ENCODE measurements at regions not wholly inside any gene's neighbourhood (a gene's known extent, or its start where the extent isn't known, plus 50 kb on each side); places are given as distances from the start of the nearest gene placed in this dataset.

DNA sequence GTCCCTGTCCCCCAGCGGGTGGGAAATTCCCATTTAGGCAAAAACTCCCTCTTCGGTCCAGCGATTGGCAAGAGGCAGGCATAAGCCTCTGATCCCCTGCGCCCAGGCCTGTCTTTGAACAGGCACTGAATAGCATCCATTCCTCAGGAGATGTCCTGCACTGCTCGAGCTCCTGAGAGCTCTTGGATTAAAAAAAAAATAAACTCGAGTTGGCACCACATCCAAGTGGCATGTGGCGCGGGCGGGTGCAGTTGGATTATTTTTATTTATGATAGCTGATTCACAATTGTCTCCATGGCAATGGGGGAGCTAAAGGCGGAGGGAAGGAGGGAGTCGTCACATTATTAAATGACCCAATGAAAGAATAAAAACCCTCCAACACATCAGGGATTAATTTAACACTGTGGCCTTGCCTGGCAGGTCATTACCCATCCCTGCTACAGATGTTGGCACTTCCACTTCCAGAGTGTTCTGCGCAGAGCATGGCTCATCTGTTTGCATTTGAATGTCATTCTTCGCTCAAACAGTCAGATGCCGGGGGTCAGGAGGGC, 207.2 kb downstream of the AACS start:
- peaks cover 0 to 2% (median 0%) of the 10 kb centered on the region in 3 donors for H3K9me3 Mint-ChIP-seq
- H3K4me1 Mint-ChIP-seq, result no peaks in the 10 kb centered on the region
- no peak overlapping the region for H3K27ac Mint-ChIP-seq
- H3K4me3 Mint-ChIP-seq, result no peak overlapping the region
- H3K27me3 Mint-ChIP-seq, result peaks cover 4% of the 10 kb centered on the region
- H3K36me3 Mint-ChIP-seq, result no peaks in the 10 kb centered on the region

GRCh38 chr12:125276567-125276966, 211.3 kb downstream of the AACS start:
- no peak overlapping the region for H3K4me3 Mint-ChIP-seq
- H3K36me3 Mint-ChIP-seq, result no peaks in the 10 kb centered on the region
- peaks cover 0 to 2% (median 0%) of the 10 kb centered on the region in 3 donors for H3K9me3 Mint-ChIP-seq
- peaks cover 14% of the 10 kb centered on the region for H3K27me3 Mint-ChIP-seq
- peaks cover 0 to 3% (median 3%) of the 10 kb centered on the region in 3 donors for H3K4me1 Mint-ChIP-seq
- H3K27ac Mint-ChIP-seq, result no peak overlapping the region

- Mint-ChIP-seq H3K4me3 (peak overlapping the region in 2 of 4 donors; percentile 25 to 50), H3K27me3 (peaks cover 9% of the 10 kb centered on the region), H3K36me3 (no peaks in the 10 kb centered on the region), H3K27ac (no peak overlapping the region), H3K4me1 (peaks cover 0 to 3% (median 3%) of the 10 kb centered on the region in 3 donors), H3K9me3 (peaks cover 0 to 1% (median 0%) of the 10 kb centered on the region in 3 donors)
These were observed 215.5 kb downstream of the AACS start for GRCh38 chr12:125280482-125281377.

DNA sequence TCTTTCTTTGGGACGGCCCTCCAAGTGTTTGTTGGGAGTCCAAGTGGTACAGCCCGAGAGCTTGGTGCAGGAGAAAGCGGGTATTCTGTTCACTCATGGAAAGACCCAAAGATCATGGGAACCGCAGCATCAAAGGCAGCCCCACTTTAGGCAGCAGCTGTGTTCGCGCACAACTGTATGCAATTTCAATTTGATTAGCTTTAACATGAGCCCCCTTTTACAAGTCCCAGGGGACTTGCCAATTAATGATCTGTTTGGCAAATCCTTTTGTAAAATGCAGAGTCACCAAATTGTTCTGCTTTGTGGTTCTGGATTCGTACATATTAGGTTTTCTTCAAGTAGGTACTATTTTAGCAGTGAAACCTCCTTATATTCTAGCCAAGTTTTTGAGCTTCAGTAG, 217.7 kb downstream of the AACS start:
- Mint-ChIP-seq H3K27ac (no peak overlapping the region), H3K4me3 (no peak overlapping the region), H3K9me3 (peaks cover 0 to 1% (median 0%) of the 10 kb centered on the region in 3 donors), H3K27me3 (peaks cover 9% of the 10 kb centered on the region), H3K4me1 (peaks cover 0 to 7% (median 6%) of the 10 kb centered on the region in 3 donors), H3K36me3 (no peaks in the 10 kb centered on the region)

- Mint-ChIP-seq H3K9me3 (peaks cover 0 to 1% (median 0%) of the 10 kb centered on the region in 3 donors), H3K27ac (no peak overlapping the region), H3K27me3 (peaks cover 10% of the 10 kb centered on the region)
These were observed 218.3 kb downstream of the AACS start for GRCh38 chr12:125283521-125283920.

GRCh38 chr12:125284087-125284486, 218.9 kb downstream of the AACS start:
- H3K27me3 Mint-ChIP-seq, result peaks cover 13% of the 10 kb centered on the region
- no peak overlapping the region for H3K27ac Mint-ChIP-seq
- H3K4me1 Mint-ChIP-seq, result peaks cover 0 to 7% (median 6%) of the 10 kb centered on the region in 3 donors
- peaks cover 0 to 1% (median 0%) of the 10 kb centered on the region in 3 donors for H3K9me3 Mint-ChIP-seq
- no peaks in the 10 kb centered on the region for H3K36me3 Mint-ChIP-seq
- H3K4me3 Mint-ChIP-seq, result no peak overlapping the region

More at GRCh38 chr12:125283521-125283920, 218.3 kb downstream of the AACS start:
- no peak overlapping the region for H3K4me3 Mint-ChIP-seq
- H3K4me1 Mint-ChIP-seq, result peaks cover 0 to 7% (median 6%) of the 10 kb centered on the region in 3 donors
- no peaks in the 10 kb centered on the region for H3K36me3 Mint-ChIP-seq

GRCh38 chr12:125284945-125285685, 219.9 kb downstream of the AACS start:
- H3K27ac Mint-ChIP-seq, result no peak overlapping the region
- H3K27me3 Mint-ChIP-seq, result peaks cover 13% of the 10 kb centered on the region
- peaks cover 0 to 7% (median 6%) of the 10 kb centered on the region in 3 donors for H3K4me1 Mint-ChIP-seq
- no peak overlapping the region for H3K4me3 Mint-ChIP-seq
- H3K9me3 Mint-ChIP-seq, result peaks cover 0 to 1% (median 0%) of the 10 kb centered on the region in 3 donors
- H3K36me3 Mint-ChIP-seq, result no peaks in the 10 kb centered on the region

GRCh38 chr12:125286005-125286727, 220.9 kb downstream of the AACS start:
- H3K27ac Mint-ChIP-seq, result no peak overlapping the region

DNA sequence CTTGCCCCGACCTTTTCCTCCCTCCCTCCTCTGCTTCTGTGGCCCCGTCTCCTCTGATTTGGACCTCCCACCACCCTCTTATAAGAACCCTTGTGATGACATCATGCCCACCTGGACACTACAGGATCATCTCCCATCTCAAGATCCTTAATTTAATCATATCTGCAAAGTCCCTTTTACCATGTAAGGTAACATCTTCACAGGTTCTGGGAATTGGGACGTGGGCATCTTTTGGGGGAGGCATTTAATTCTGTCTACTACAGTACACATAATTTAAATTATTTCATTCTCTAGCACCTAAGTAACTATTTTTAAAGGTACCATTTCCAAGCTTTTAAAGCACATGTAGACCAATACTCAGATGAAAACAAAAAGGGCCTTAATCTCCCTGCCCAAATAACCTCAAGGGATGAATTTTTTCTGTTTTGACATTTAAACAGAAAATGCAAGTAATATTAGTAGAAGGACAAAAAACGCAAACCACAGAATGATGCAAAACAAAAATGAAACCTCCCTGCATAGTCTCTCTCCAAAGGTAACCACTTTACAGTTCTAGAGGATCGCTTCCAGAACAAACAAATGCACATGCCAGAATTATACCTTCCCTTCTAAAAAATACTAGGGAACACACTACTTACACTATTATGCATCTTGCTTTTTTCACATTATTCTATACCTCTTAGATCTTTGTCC, 222.1 kb downstream of the AACS start:
- Mint-ChIP-seq H3K9me3 (peaks cover 0 to 1% (median 0%) of the 10 kb centered on the region in 3 donors), H3K4me1 (peaks cover 0 to 4% (median 3%) of the 10 kb centered on the region in 3 donors), H3K27ac (no peak overlapping the region), H3K27me3 (peaks cover 4% of the 10 kb centered on the region), H3K4me3 (no peak overlapping the region), H3K36me3 (no peaks in the 10 kb centered on the region)

More at GRCh38 chr12:125286005-125286727, 220.9 kb downstream of the AACS start:
- H3K9me3 Mint-ChIP-seq, result peaks cover 0 to 1% (median 0%) of the 10 kb centered on the region in 3 donors
- H3K36me3 Mint-ChIP-seq, result no peaks in the 10 kb centered on the region
- H3K27me3 Mint-ChIP-seq, result peaks cover 4% of the 10 kb centered on the region
- H3K4me1 Mint-ChIP-seq, result peaks cover 0 to 4% (median 3%) of the 10 kb centered on the region in 3 donors
- H3K4me3 Mint-ChIP-seq, result no peak overlapping the region

DNA sequence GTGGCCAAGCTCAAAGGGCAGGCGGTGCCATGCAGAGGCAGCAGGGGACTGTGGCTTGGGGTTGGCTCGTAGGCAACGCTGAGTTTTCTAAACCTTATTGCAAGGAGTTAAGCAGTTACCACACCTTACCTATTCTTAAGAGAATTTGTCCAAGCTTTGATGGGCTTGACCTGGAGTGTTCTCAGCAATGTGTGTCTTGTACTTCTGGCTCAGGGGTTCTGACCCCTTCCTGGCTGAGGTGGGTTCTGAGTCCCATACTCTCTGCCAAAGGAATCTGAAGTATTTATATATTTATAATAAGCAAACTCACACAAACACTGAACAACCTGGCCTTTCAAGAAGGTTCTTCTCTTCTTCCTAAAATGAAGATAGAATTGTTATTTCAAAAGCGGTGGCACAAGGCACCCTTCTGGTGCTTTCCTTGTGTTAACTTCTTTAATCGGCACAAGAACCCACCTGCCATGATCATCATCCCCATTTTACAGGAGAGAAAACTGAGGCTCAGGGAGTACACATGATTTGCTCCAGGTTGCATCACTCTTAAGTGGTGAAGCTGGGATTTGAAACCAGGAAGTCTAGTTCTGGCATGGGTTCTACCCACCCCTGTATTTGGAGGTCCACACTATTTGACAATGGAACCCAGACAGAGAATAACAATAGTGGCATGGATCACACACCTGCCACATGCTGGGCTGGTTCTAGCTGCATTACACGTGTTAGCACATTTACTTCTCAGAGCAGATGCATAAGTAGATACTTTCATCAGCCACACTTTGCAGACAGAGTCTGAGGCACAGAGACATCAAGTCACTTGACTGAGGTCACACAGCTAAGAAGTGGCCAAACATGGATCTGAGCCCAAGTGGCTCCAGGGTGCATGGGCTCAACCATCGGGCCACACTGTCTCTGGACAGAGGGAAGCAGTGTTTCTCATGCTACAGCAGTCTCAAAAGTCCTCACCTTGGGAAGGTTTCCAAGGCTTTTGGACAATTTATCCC, 224.0 kb downstream of the AACS start:
- Mint-ChIP-seq H3K4me1 (peaks cover 0 to 4% (median 3%) of the 10 kb centered on the region in 3 donors), H3K27ac (no peak overlapping the region), H3K9me3 (peaks cover 0 to 2% (median 1%) of the 10 kb centered on the region in 3 donors), H3K27me3 (peaks cover 7% of the 10 kb centered on the region), H3K4me3 (no peak overlapping the region), H3K36me3 (no peaks in the 10 kb centered on the region)

GRCh38 chr12:125289970-125290369, 224.7 kb downstream of the AACS start:
- Mint-ChIP-seq H3K9me3 (peaks cover 0 to 3% (median 1%) of the 10 kb centered on the region in 3 donors), H3K4me1 (peaks cover 0 to 4% (median 3%) of the 10 kb centered on the region in 3 donors), H3K27me3 (peaks cover 7% of the 10 kb centered on the region), H3K27ac (no peak overlapping the region), H3K4me3 (no peak overlapping the region), H3K36me3 (no peaks in the 10 kb centered on the region)

- H3K27me3 Mint-ChIP-seq, result peaks cover 13% of the 10 kb centered on the region
- H3K4me3 Mint-ChIP-seq, result no peak overlapping the region
- H3K9me3 Mint-ChIP-seq, result peaks cover 0 to 3% (median 0%) of the 10 kb centered on the region in 3 donors
- H3K27ac Mint-ChIP-seq, result no peak overlapping the region
- no peaks in the 10 kb centered on the region for H3K36me3 Mint-ChIP-seq
- H3K4me1 Mint-ChIP-seq, result peaks cover 0 to 1% (median 0%) of the 10 kb centered on the region in 3 donors
These were observed 227.5 kb downstream of the AACS start for GRCh38 chr12:125292700-125293099.

DNA sequence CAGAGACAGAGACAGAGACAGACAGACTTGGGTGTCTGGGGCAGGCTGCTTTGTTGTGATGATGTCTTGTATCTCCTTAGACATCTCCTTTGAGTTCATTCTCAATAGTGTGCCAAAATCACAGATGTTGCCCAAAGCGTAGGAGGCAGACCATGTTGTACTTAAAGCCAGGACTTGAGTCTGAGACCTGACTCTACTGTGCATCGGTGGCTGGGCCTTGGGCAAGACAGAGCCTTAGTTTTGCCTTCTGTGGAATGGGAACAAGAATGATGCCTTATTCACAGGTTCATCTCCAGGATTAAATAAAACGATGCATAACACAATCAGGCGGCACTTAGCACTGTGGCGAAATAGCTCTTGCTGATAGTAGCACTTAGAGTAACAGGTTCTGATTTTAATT, 230.3 kb downstream of the AACS start:
- Mint-ChIP-seq H3K27ac (no peak overlapping the region), H3K9me3 (peaks cover 0 to 3% (median 2%) of the 10 kb centered on the region in 3 donors), H3K4me3 (no peak overlapping the region)

More for the DNA sequence above, 230.3 kb downstream of the AACS start:
- Mint-ChIP-seq H3K36me3 (peaks cover 3% of the 10 kb centered on the region), H3K4me1 (no peaks in the 10 kb centered on the region), H3K27me3 (peaks cover 15% of the 10 kb centered on the region)

Data from IgD-negative memory B cell (primary cell).